ENCODE measurements at regions not wholly inside any gene's neighbourhood (a gene's known extent, or its start where the extent isn't known, plus 50 kb on each side); places are given as distances from the start of the nearest gene placed in this dataset.

- Histone ChIP-seq H3K9me3 (ENCODE audit: control insufficient read depth, insufficient read depth, low read length) (no peaks in the 10 kb centered on the region), H3K36me3 (ENCODE audit: control insufficient read depth, insufficient read depth, low read length) (no peaks in the 10 kb centered on the region), H3K4me1 (ENCODE audit: control insufficient read depth, insufficient read depth, low read length) (no peaks in the 10 kb centered on the region), H3K27me3 (ENCODE audit: control insufficient read depth, insufficient read depth, low read length) (no peaks in the 10 kb centered on the region), H3K27ac (ENCODE audit: low read depth, low read length) (no peak overlapping the region), H3K4me3 (ENCODE audit: low read depth, low read length) (no peak overlapping the region)
- peak in 4 of 6 donors; percentile 35 to 90 (median 49) for DNase-seq (ENCODE audit: low read depth in 4 of 6, low spot score in 6 of 6)
- no CpG with 5 or more reads among the region's 5 CpGs for WGBS (ENCODE audit: insufficient coverage)
Measured at GRCh38 chr3:53941950-53942349, 50.3 kb upstream of the SELENOK start.

Measured in spinal cord (tissue), 9 donors.